ENCODE measurements at regions not wholly inside any gene's neighbourhood (a gene's known extent, or its start where the extent isn't known, plus 50 kb on each side); places are given as distances from the start of the nearest gene placed in this dataset.

DNA sequence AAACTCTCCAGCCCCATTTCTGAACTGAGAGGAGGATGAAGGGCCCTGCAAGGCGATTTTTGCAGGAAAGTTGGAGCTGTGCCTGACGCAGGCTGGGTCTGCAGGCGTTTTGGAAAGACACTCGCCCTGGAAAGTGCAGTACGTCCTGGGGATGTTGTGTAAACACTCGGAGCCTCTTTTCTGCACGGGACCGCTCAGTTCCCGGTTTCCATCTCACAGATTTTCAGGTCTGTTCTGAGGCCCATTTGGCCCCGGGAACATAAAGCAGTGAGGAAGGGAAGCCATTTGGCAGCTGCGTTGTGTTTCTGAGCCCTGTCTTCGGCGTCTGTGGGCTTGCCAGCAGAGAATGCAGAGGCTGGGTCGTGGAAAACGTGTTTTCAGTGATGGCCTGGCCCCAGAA lies 655.0 kb upstream of the MGMT start:
- no peak for TF ChIP-seq FOXP2 (optimal IDR thresholded peaks at IDR 0.05; ENCODE audit: borderline replicate concordance, extremely low read depth, extremely low read length, insufficient read depth)
- TF ChIP-seq, protein P1, sequence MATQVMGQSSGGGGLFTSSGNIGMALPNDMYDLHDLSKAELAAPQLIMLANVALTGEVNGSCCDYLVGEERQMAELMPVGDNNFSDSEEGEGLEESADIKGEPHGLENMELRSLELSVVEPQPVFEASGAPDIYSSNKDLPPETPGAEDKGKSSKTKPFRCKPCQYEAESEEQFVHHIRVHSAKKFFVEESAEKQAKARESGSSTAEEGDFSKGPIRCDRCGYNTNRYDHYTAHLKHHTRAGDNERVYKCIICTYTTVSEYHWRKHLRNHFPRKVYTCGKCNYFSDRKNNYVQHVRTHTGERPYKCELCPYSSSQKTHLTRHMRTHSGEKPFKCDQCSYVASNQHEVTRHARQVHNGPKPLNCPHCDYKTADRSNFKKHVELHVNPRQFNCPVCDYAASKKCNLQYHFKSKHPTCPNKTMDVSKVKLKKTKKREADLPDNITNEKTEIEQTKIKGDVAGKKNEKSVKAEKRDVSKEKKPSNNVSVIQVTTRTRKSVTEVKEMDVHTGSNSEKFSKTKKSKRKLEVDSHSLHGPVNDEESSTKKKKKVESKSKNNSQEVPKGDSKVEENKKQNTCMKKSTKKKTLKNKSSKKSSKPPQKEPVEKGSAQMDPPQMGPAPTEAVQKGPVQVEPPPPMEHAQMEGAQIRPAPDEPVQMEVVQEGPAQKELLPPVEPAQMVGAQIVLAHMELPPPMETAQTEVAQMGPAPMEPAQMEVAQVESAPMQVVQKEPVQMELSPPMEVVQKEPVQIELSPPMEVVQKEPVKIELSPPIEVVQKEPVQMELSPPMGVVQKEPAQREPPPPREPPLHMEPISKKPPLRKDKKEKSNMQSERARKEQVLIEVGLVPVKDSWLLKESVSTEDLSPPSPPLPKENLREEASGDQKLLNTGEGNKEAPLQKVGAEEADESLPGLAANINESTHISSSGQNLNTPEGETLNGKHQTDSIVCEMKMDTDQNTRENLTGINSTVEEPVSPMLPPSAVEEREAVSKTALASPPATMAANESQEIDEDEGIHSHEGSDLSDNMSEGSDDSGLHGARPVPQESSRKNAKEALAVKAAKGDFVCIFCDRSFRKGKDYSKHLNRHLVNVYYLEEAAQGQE (IDR thresholded peaks at IDR 0.05; ENCODE audit: insufficient read depth in 1 of 2, low read depth in 2 of 2, low read length in 2 of 2) = no peak
- TF ChIP-seq POLR2AphosphoS5 (IDR thresholded peaks at IDR 0.05; ENCODE audit: low read depth, low read length) = no peak
- TF ChIP-seq TAF1 (IDR thresholded peaks at IDR 0.05; ENCODE audit: borderline replicate concordance, insufficient read depth, low read length) = no peak
- TF ChIP-seq SIN3A (IDR thresholded peaks at IDR 0.05; ENCODE audit: borderline replicate concordance, insufficient read depth, low read length) = no peak

Data from PFSK-1 (cell line).